SKM-1 treated with dmso at 0.1 percent for 144 hours (cell line): ENCODE measurements at regions not wholly inside any gene's neighbourhood (a gene's known extent, or its start where the extent isn't known, plus 50 kb on each side); places are given as distances from the start of the nearest gene placed in this dataset.
A peak's percentile ranks its signal among the peaks of the same experiment; 100 is the strongest.

Experiments used
- DNase-seq: peaks from one replicate; lab custom pipeline; 2025; ENCODE audit not compliant: unreplicated experiment; lab: John Stamatoyannopoulos, UW

- DNase-seq: no peak
These were observed 365.5 kb downstream of the FIGN start for GRCh38 chr2:163370169-163370886.

GRCh38 chr2:163369111-163369510 is 366.7 kb downstream of the FIGN start:
- DNase-seq: no peak

GRCh38 chr2:163368655-163369054 is 367.2 kb downstream of the FIGN start:
- no peak for DNase-seq

- DNase-seq: no peak
These were observed 367.8 kb downstream of the FIGN start for GRCh38 chr2:163367825-163368582.

GRCh38 chr2:163364736-163365135 is 371.1 kb downstream of the FIGN start:
- DNase-seq: peak; percentile 21

- DNase-seq: no peak
These were observed 382.3 kb downstream of the FIGN start for GRCh38 chr2:163353551-163353950.

- DNase-seq: no peak
These were observed 383.8 kb downstream of the FIGN start for GRCh38 chr2:163351966-163352365.

GRCh38 chr2:163351143-163351542 is 384.7 kb downstream of the FIGN start:
- DNase-seq: no peak

GRCh38 chr2:163348857-163349380 is 386.9 kb downstream of the FIGN start:
- peak; percentile 73 for DNase-seq

- DNase-seq: no peak
These were observed 387.6 kb downstream of the FIGN start for GRCh38 chr2:163347982-163348856.

GRCh38 chr2:163345795-163346573 is 389.8 kb downstream of the FIGN start:
- peak; percentile 44 for DNase-seq

GRCh38 chr2:163343316-163343715 is 392.5 kb downstream of the FIGN start:
- DNase-seq: no peak

GRCh38 chr2:163341426-163341825 is 394.4 kb downstream of the FIGN start:
- no peak for DNase-seq

GRCh38 chr2:163338270-163338669 is 397.5 kb downstream of the FIGN start:
- no peak for DNase-seq

GRCh38 chr2:163324677-163325076 is 411.1 kb downstream of the FIGN start:
- DNase-seq: no peak

GRCh38 chr2:163319006-163319405 is 416.8 kb downstream of the FIGN start:
- peak; percentile 3 for DNase-seq

GRCh38 chr2:163314712-163315111 is 421.1 kb downstream of the FIGN start:
- no peak for DNase-seq

GRCh38 chr2:163312713-163313112 is 423.1 kb downstream of the FIGN start:
- DNase-seq: no peak

GRCh38 chr2:163306647-163307046 is 429.2 kb downstream of the FIGN start:
- DNase-seq: no peak

- DNase-seq: no peak
These were observed 433.7 kb downstream of the FIGN start for GRCh38 chr2:163302141-163302540.
